ENCODE measurements at regions not wholly inside any gene's neighbourhood (a gene's known extent, or its start where the extent isn't known, plus 50 kb on each side); places are given as distances from the start of the nearest gene placed in this dataset.

GRCh38 chr15:39443659-39444219, 137.1 kb upstream of the THBS1 start:
- H3K27ac Mint-ChIP-seq, result no peak overlapping the region
- H3K27me3 Mint-ChIP-seq, result peaks cover 6% of the 10 kb centered on the region
- H3K4me3 Mint-ChIP-seq, result no peak overlapping the region
- no peaks in the 10 kb centered on the region for H3K36me3 Mint-ChIP-seq
- H3K9me3 Mint-ChIP-seq, result peaks cover 0 to 1% (median 0%) of the 10 kb centered on the region in 3 donors
- no peaks in the 10 kb centered on the region for H3K4me1 Mint-ChIP-seq

- H3K4me1 Mint-ChIP-seq, result no peaks in the 10 kb centered on the region
- no peak overlapping the region for H3K4me3 Mint-ChIP-seq
- no peaks in the 10 kb centered on the region for H3K36me3 Mint-ChIP-seq
- H3K9me3 Mint-ChIP-seq, result peaks cover 0 to 1% (median 0%) of the 10 kb centered on the region in 3 donors
- H3K27ac Mint-ChIP-seq, result no peak overlapping the region
- H3K27me3 Mint-ChIP-seq, result peaks cover 6% of the 10 kb centered on the region
Observed at GRCh38 chr15:39444735-39445470, 136.0 kb upstream of the THBS1 start.

GRCh38 chr15:39445931-39446330, 134.9 kb upstream of the THBS1 start:
- Mint-ChIP-seq H3K4me3 (no peak overlapping the region), H3K27me3 (peaks cover 6% of the 10 kb centered on the region), H3K4me1 (no peaks in the 10 kb centered on the region), H3K27ac (no peak overlapping the region), H3K36me3 (no peaks in the 10 kb centered on the region), H3K9me3 (peaks cover 0 to 1% (median 0%) of the 10 kb centered on the region in 3 donors)

GRCh38 chr15:39447346-39447745, 133.5 kb upstream of the THBS1 start:
- Mint-ChIP-seq H3K4me3 (no peak overlapping the region), H3K9me3 (no peaks in the 10 kb centered on the region), H3K27me3 (peaks cover 8% of the 10 kb centered on the region), H3K27ac (no peak overlapping the region), H3K4me1 (no peaks in the 10 kb centered on the region), H3K36me3 (no peaks in the 10 kb centered on the region)

DNA sequence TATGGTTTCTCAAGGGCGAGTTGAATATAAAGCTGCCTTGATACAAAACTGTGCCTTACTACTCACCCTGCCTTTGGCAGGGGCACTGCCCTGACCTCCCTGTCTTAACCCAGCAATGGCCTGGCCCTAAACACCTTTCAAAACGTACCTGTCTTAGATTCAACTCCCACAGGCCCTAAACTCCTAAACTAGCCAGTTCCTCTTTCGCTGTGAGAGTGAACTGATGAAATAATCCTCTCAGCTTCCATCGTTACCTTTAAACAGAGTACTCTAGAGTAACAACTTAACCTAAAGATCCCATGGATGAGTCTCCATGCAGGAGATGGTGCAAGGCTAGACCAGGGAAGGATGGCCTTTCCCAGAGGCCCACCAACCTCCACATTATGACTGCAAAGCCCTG, 133.0 kb upstream of the THBS1 start:
- Mint-ChIP-seq H3K27ac (no peak overlapping the region), H3K4me1 (no peaks in the 10 kb centered on the region), H3K9me3 (no peaks in the 10 kb centered on the region), H3K27me3 (peaks cover 8% of the 10 kb centered on the region), H3K4me3 (no peak overlapping the region), H3K36me3 (no peaks in the 10 kb centered on the region)

DNA sequence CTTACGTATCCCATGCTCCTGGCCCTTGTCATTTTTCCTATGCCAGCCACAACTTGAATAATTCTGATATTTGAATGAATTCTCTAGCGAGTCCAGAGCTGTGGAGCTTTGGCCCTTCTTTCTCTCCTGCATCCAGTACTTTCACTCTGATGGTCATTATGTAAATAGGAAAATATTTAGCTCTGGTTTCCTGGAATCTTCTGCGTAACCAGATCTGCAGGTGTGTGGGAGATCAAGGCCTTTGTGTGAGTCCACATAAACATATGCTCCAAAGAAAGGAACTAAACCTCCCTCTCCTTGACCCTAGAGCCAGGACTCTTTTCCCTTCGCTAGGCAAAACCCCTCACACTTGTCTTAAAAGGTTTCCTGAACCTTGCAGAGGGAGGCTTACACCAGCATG, 132.5 kb upstream of the THBS1 start:
- Mint-ChIP-seq H3K4me3 (no peak overlapping the region), H3K27me3 (peaks cover 8% of the 10 kb centered on the region), H3K36me3 (no peaks in the 10 kb centered on the region), H3K9me3 (no peaks in the 10 kb centered on the region), H3K4me1 (no peaks in the 10 kb centered on the region), H3K27ac (no peak overlapping the region)

DNA sequence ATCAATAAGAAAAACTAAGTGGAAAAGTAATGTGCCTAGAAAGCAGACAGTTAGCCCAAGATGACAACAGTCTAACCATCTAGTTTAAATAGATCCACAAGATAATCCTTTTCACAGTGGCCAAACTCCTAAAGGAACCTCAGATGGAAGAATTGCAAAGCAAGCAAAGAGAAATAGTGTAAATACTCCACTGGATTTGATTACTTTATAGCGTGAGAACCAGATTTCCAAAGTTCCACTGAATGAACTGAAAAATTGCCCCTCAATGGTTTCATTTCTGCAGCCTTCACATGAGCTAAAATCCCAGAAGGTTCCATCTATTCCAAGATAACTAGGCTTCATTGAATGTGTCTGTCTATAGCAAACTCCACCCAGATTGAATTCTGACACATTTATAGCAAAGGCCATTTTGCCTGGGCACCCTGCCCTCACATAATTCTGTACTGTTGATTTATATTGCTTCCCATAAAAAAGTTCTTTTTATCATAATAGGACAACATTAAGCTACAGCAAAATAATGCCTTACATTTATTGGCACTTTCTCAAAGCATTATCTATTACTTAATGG, 129.7 kb upstream of the THBS1 start:
- H3K27me3 Mint-ChIP-seq, result peaks cover 6% of the 10 kb centered on the region

GRCh38 chr15:39451871-39452270, 129.0 kb upstream of the THBS1 start:
- Mint-ChIP-seq H3K4me3 (no peak overlapping the region), H3K36me3 (no peaks in the 10 kb centered on the region), H3K9me3 (no peaks in the 10 kb centered on the region), H3K27ac (no peak overlapping the region), H3K4me1 (no peaks in the 10 kb centered on the region), H3K27me3 (peaks cover 6% of the 10 kb centered on the region)

More for the DNA sequence above, 129.7 kb upstream of the THBS1 start:
- H3K9me3 Mint-ChIP-seq, result no peaks in the 10 kb centered on the region
- H3K36me3 Mint-ChIP-seq, result no peaks in the 10 kb centered on the region
- H3K4me1 Mint-ChIP-seq, result no peaks in the 10 kb centered on the region
- H3K4me3 Mint-ChIP-seq, result no peak overlapping the region
- no peak overlapping the region for H3K27ac Mint-ChIP-seq

GRCh38 chr15:39453620-39454019, 127.3 kb upstream of the THBS1 start:
- Mint-ChIP-seq H3K4me3 (no peak overlapping the region), H3K27ac (no peak overlapping the region), H3K36me3 (no peaks in the 10 kb centered on the region), H3K9me3 (peaks cover 0 to 2% (median 2%) of the 10 kb centered on the region in 3 donors), H3K4me1 (no peaks in the 10 kb centered on the region), H3K27me3 (peaks cover 3% of the 10 kb centered on the region)

DNA sequence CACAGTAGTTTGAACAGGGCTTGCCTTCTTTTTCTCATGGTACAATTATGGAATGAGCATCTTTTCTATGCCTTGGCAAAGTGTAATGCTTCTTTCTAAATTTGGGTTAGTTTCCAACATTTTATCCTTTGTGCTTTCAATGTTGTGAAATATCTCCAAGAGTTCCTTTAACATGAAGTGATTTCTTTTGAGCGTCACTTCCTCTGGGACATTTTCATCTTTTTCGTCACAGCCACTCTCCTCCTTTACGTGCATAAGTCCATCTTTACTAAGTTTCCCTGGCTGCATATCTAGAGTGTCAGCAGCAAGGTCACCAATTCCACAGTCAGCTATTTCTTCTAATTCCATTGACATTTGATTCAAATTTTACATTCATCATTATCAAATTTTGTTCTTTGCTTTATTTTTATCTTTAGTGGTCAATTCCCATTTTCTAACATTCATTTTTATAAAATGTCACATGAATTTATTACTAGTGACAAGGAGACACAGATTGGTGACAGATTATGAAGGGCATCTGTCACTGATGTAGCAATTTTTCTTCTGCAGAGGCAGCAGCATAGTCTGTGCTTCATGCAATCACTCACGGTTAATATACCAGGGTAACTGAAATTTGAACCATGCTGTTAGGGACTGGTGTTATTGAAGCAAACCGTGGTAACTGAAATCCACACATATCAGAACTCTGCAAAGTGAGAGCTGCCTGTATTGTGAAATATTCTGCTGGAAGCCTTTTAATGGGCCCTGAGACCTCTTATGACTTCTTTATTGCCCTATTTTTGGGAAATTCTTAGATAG, 126.5 kb upstream of the THBS1 start:
- Mint-ChIP-seq H3K4me1 (no peaks in the 10 kb centered on the region), H3K27me3 (peaks cover 3% of the 10 kb centered on the region), H3K4me3 (no peak overlapping the region), H3K9me3 (peaks cover 0 to 2% (median 2%) of the 10 kb centered on the region in 3 donors), H3K27ac (no peak overlapping the region), H3K36me3 (no peaks in the 10 kb centered on the region)

GRCh38 chr15:39455471-39455991, 125.3 kb upstream of the THBS1 start:
- H3K4me3 Mint-ChIP-seq, result no peak overlapping the region
- H3K27me3 Mint-ChIP-seq, result peaks cover 3% of the 10 kb centered on the region
- H3K9me3 Mint-ChIP-seq, result peaks cover 0 to 2% (median 2%) of the 10 kb centered on the region in 3 donors
- no peaks in the 10 kb centered on the region for H3K4me1 Mint-ChIP-seq
- no peak overlapping the region for H3K27ac Mint-ChIP-seq
- no peaks in the 10 kb centered on the region for H3K36me3 Mint-ChIP-seq

DNA sequence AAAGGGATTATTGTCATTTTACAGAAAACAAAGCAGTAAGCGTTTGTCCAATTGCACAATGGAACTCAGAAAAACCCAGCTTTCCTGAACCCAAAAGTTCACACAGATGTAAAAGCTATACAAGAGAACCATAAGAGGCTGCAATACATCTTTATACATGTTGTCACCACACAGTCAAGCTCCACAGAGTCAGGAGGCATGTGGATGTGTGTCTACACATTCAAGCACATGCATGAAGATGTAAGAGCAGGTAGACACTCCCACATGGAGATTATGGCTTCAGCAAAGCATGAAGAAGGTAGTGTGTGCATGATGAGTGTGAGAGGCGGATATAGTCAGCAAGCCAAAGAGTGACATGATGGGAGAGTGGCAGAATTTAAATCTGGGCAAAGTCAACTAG, 124.7 kb upstream of the THBS1 start:
- Mint-ChIP-seq H3K27me3 (peaks cover 3% of the 10 kb centered on the region), H3K4me3 (no peak overlapping the region), H3K36me3 (no peaks in the 10 kb centered on the region), H3K4me1 (no peaks in the 10 kb centered on the region), H3K9me3 (peaks cover 0 to 2% (median 2%) of the 10 kb centered on the region in 3 donors), H3K27ac (no peak overlapping the region)

DNA sequence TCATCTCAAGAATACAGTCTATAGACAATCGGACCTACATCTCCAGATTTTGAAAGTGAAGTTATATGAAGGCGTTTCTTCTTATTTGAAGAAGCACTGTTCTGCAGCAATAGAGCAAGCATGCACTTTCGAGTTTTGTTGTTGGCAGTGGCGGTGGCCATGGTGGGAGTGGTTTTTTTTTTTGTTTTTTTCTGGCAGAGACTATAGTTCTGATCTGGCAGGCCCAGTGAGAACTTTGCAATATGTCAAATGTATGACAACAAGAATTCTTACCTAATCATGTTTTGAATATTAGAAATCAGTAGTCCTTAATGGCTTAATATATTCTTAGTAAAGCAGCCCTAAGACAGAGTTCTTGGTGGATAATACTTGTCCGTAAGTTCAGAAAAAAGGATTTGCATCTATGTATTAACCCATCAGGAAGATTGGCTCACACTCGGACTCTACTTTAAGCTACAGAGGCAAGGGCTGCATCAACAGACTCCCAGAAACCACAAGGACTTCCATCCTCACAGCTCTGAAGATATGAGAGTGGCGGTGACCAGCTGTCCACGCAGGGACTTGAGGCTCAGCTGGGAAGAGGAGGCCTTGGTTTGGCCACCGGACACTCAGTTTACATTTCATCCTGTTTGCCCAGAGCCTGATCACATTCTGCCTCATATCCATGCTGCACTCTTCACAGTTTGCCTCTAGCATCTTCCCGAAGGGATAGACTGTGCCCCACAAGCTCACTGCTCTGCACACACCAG, 124.1 kb upstream of the THBS1 start:
- no peak overlapping the region for H3K27ac Mint-ChIP-seq
- H3K4me1 Mint-ChIP-seq, result no peaks in the 10 kb centered on the region
- H3K9me3 Mint-ChIP-seq, result peaks cover 0 to 2% (median 2%) of the 10 kb centered on the region in 3 donors
- H3K27me3 Mint-ChIP-seq, result peaks cover under 1% of the 10 kb centered on the region
- H3K4me3 Mint-ChIP-seq, result no peak overlapping the region
- no peaks in the 10 kb centered on the region for H3K36me3 Mint-ChIP-seq

- H3K4me1 Mint-ChIP-seq, result no peaks in the 10 kb centered on the region
- H3K27ac Mint-ChIP-seq, result no peak overlapping the region
- no peak overlapping the region for H3K4me3 Mint-ChIP-seq
- H3K36me3 Mint-ChIP-seq, result no peaks in the 10 kb centered on the region
- H3K9me3 Mint-ChIP-seq, result peaks cover 2 to 3% (median 2%) of the 10 kb centered on the region in 3 donors
- H3K27me3 Mint-ChIP-seq, result peaks cover 5% of the 10 kb centered on the region
Observed at GRCh38 chr15:39458131-39458530, 122.7 kb upstream of the THBS1 start.
